ENCODE measurements at regions not wholly inside any gene's neighbourhood (a gene's known extent, or its start where the extent isn't known, plus 50 kb on each side); places are given as distances from the start of the nearest gene placed in this dataset.

GRCh38 chr14:83734431-83734830 lies 1795.5 kb upstream of the FLRT2 start:
- POLR2A ChIA-PET = interaction anchor here (0.6 kb wide), 1 partner anchor 18 kb away, joined by 3 read pairs; no protein-coding TSS in a partner anchor

GRCh38 chr14:83741269-83741668 lies 1788.7 kb upstream of the FLRT2 start:
- no peak overlapping the region for H2AFZ ChIP-seq (ENCODE audit: low read length)
- H4K20me1 ChIP-seq (ENCODE audit: insufficient read depth, low read length) = no peaks in the 10 kb centered on the region
- no peaks in the 10 kb centered on the region for H3K4me1 ChIP-seq (ENCODE audit: insufficient read depth, low read length, poor library complexity, severe bottlenecking)
- TF ChIP-seq EZH2phosphoT487 (IDR thresholded peaks at IDR 0.05; ENCODE audit: borderline replicate concordance, low read depth, low read length) (no peak), CTCF (conservative IDR thresholded peaks at IDR 0.05; ENCODE audit: low read length) (no peak)
- H3K36me3 ChIP-seq (ENCODE audit: insufficient read depth, low read length) = no peaks in the 10 kb centered on the region
- DNase-seq (ENCODE audit: low spot score) = no peak
- no peak overlapping the region for H3K4me3 ChIP-seq (ENCODE audit: low read depth, low read length, poor library complexity, severe bottlenecking)
- intact Hi-C loops (cut with micrococcal nuclease; ENCODE audit: unreplicated experiment) = no loop called here
- no TSS peak for BruUV-seq (replicated peaks)
- no peaks in the 10 kb centered on the region for H3K9me3 ChIP-seq (ENCODE audit: low read length)
- H3K4me2 ChIP-seq (ENCODE audit: low read length) = no peak overlapping the region
- POLR2A ChIA-PET = interaction anchor here (0.8 to 1.1 kb wide), 2 partner anchors 12 to 23 kb away, joined by 3 read pairs; no protein-coding TSS in a partner anchor
- no peaks in the 10 kb centered on the region for H3K9me2 ChIP-seq (ENCODE audit: insufficient read depth, low read length)
- H3K79me2 ChIP-seq (ENCODE audit: insufficient read depth, low read depth, low read length) = no peaks in the 10 kb centered on the region
- H3K27ac ChIP-seq (ENCODE audit: low read depth, low read length, poor library complexity, severe bottlenecking) = no peak overlapping the region
- CTCF ChIA-PET (ENCODE audit: unreplicated experiment) = no interaction called here

More at GRCh38 chr14:83734431-83734830, 1795.5 kb upstream of the FLRT2 start:
- no peaks in the 10 kb centered on the region for H3K79me2 ChIP-seq (ENCODE audit: insufficient read depth, low read depth, low read length)
- no peak overlapping the region for H3K4me2 ChIP-seq (ENCODE audit: low read length)
- CTCF ChIA-PET (ENCODE audit: unreplicated experiment) = no interaction called here
- no peak for TF ChIP-seq EZH2phosphoT487 (IDR thresholded peaks at IDR 0.05; ENCODE audit: borderline replicate concordance, low read depth, low read length)
- TF ChIP-seq CTCF (conservative IDR thresholded peaks at IDR 0.05; ENCODE audit: low read length) = no peak
- intact Hi-C loops (cut with micrococcal nuclease; ENCODE audit: unreplicated experiment) = no loop called here
- no peak overlapping the region for H2AFZ ChIP-seq (ENCODE audit: low read length)
- H3K4me3 ChIP-seq (ENCODE audit: low read depth, low read length, poor library complexity, severe bottlenecking) = no peak overlapping the region
- H4K20me1 ChIP-seq (ENCODE audit: insufficient read depth, low read length) = no peaks in the 10 kb centered on the region
- H3K9me3 ChIP-seq (ENCODE audit: low read length) = no peaks in the 10 kb centered on the region
- no peak overlapping the region for H3K27ac ChIP-seq (ENCODE audit: low read depth, low read length, poor library complexity, severe bottlenecking)
- H3K9me2 ChIP-seq (ENCODE audit: insufficient read depth, low read length) = no peaks in the 10 kb centered on the region
- no peak for DNase-seq (ENCODE audit: low spot score)
- no TSS peak for BruUV-seq (replicated peaks)
- no peaks in the 10 kb centered on the region for H3K36me3 ChIP-seq (ENCODE audit: insufficient read depth, low read length)
- H3K4me1 ChIP-seq (ENCODE audit: insufficient read depth, low read length, poor library complexity, severe bottlenecking) = no peaks in the 10 kb centered on the region

- ChIA-PET POLR2A (no interaction called here), CTCF (ENCODE audit: unreplicated experiment) (no interaction called here)
- H3K4me3 ChIP-seq (ENCODE audit: low read depth, low read length, poor library complexity, severe bottlenecking) = no peak overlapping the region
- H3K79me2 ChIP-seq (ENCODE audit: insufficient read depth, low read depth, low read length) = no peaks in the 10 kb centered on the region
- no peaks in the 10 kb centered on the region for H3K9me3 ChIP-seq (ENCODE audit: low read length)
- H4K20me1 ChIP-seq (ENCODE audit: insufficient read depth, low read length) = no peaks in the 10 kb centered on the region
- no peak overlapping the region for H2AFZ ChIP-seq (ENCODE audit: low read length)
- no peaks in the 10 kb centered on the region for H3K9me2 ChIP-seq (ENCODE audit: insufficient read depth, low read length)
- TF ChIP-seq CTCF (conservative IDR thresholded peaks at IDR 0.05; ENCODE audit: low read length) (no peak), EZH2phosphoT487 (IDR thresholded peaks at IDR 0.05; ENCODE audit: borderline replicate concordance, low read depth, low read length) (no peak)
- H3K4me2 ChIP-seq (ENCODE audit: low read length) = no peak overlapping the region
- BruUV-seq (replicated peaks) = no TSS peak
- H3K4me1 ChIP-seq (ENCODE audit: insufficient read depth, low read length, poor library complexity, severe bottlenecking) = no peaks in the 10 kb centered on the region
- no peaks in the 10 kb centered on the region for H3K36me3 ChIP-seq (ENCODE audit: insufficient read depth, low read length)
- intact Hi-C loops (cut with micrococcal nuclease; ENCODE audit: unreplicated experiment) = no loop called here
- DNase-seq (ENCODE audit: low spot score) = no peak
- H3K27ac ChIP-seq (ENCODE audit: low read depth, low read length, poor library complexity, severe bottlenecking) = no peak overlapping the region
Observed at GRCh38 chr14:83744224-83744623, 1785.7 kb upstream of the FLRT2 start.

All from OCI-LY7 (cell line).